COLO668 (cell line): ENCODE measurements at regions not wholly inside any gene's neighbourhood (a gene's known extent, or its start where the extent isn't known, plus 50 kb on each side); places are given as distances from the start of the nearest gene placed in this dataset.
"Not testable (repeated sequence)": the region's sequence is repeated elsewhere in the genome, so short reads cannot be mapped to it uniquely, and the experiment has no call there.

Experiments
- DNase-seq: peaks from one replicate; lab custom pipeline; 2025; ENCODE audit not compliant: unreplicated experiment; lab: John Stamatoyannopoulos, UW

DNA sequence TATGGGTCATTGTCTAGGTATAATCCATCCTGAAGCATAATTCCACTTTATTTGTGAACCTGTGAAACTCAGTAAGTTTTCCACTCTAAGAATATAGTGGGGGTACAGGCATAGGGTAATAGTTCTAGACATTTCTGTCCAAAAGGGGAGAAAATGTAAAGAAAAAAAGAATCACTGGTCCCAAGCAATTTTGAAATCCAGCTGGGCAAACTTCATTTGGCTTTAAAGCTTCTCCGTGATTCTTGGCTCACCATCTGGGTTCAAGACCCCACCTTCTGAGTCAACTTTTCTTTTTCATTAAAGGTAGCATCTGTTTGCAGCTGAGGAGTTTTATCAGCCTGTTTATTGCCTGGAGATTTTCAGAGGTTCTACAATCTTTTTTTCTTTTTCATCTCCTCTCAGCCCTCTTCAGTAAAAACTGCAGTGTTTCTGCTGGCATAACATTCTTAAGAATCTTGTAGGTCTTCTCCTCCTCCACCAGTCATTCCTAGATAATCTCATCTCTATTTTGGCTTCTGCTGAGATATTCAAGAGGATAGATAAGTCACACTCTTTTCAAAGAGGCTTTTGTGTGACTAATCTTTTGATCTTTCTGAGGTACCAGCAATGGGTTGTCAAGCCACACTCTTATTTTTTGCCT, 126.1 kb upstream of the PITX1 start:
- no peak for DNase-seq

DNA sequence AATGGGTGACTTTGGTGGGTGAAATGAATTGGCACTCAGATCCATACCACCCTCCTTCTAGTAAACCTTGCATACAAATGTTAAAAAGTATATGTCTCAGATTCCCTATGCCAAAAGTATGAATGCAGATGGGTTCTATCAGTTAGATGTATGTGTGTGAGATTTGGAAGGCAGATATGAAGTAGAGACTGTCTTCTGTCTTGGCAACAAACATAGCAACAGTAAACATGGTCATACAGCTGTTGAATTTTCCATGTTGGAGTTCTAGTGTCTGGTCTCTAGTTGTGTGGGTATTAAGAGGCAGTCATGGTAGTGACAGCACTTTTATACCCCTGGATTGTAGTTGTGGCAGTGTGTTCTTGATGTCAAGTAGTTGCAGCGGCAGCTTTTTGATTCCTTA, 125.6 kb upstream of the PITX1 start:
- no peak for DNase-seq

DNA sequence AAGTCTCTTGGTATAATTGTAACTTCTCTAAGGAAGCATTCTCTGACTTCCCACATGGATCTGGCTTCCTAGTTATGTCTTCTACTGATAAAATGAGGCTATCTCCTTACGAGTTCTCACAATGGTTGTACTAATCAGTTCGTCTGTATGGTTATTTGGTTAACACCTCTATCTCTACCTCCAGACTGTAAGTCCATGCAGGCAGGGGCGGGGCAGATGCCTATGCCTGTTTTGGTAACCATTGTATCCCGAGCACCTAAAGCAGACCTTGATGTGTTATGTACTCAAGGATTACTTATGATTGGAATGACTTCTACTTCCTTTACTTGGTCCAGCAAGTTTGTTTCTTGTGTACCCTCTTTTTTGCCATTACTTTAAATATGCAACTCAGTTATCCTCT, 125.0 kb upstream of the PITX1 start:
- DNase-seq: no peak

GRCh38 chr5:135158314-135158697, 124.3 kb upstream of the PITX1 start:
- DNase-seq: no peak

GRCh38 chr5:135157421-135158313, 123.6 kb upstream of the PITX1 start:
- no peak for DNase-seq

DNA sequence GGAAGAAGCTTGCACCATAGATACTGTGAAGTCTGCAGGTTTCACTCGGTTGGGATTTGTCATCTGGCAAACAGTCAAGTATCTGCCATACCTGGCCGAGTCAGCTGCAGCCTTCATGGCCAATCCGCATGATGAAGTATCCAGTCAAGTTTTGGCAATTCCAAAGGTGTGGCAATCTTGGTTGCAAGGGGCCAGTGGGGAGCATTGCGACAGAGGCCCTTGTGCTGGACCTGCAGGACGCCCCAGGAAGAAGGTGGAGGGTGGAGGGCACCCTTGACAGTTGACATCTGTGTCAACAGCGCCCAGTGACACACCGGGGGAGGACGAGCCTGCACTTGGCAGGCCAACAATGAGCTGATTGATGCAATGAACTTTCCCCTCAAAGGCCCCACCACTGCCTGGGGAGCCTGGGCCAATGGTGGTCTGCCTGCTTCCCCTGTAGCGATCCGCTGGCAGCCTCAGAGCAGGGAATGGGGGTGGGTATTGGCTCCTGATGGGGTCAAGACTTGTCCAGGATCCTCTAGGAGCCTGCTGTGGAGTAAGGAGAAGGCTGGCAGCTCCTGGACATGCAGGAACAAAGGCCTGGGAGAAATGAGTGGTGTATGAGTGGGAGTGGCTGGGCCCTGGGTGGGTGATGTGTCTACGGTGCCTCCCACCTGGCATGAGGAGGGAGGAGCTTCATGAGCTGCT, 122.8 kb upstream of the PITX1 start:
- no peak for DNase-seq

DNA sequence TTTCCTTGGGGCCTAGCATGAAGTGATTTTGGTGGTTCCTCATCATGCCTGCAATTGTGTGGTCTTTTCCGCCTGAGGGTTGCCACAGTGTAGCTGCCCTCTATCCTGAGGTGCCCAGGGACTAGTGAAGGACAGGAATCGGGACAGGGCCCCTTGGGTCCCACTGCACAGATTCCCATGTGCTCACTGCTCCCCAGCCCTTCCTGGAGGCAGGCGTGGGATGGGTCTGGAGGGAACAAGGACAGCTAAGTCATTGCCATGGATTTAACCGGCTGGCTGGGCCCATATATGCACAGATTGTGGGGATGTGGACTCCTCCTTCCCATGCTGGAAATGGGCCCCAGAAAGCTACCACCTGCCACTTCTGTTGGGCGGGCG, 122.3 kb upstream of the PITX1 start:
- no peak for DNase-seq

GRCh38 chr5:135155616-135156214, 121.7 kb upstream of the PITX1 start:
- peak; percentile 3 for DNase-seq

- no peak for DNase-seq
Observed at GRCh38 chr5:135154961-135155360, 120.9 kb upstream of the PITX1 start.

DNA sequence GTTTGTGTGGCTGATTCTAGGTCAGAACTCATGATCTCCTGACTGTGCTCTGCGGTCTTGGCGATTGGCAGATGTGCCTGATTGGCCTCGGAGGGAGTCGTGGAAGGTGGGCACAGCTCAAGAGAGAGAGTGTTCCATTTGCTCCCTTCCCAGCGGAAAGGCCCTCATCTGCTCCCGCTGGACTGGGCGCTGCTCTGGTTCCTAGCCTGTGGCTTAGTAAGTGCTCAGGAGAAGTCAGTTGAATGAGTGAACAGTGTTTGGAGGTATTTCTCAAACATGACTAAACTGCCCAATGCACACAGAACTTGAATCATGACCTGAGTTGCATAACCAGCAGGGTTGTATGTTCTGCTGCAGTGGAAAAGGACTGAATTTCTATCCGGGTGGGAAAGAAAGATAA, 120.2 kb upstream of the PITX1 start:
- DNase-seq: no peak

DNA sequence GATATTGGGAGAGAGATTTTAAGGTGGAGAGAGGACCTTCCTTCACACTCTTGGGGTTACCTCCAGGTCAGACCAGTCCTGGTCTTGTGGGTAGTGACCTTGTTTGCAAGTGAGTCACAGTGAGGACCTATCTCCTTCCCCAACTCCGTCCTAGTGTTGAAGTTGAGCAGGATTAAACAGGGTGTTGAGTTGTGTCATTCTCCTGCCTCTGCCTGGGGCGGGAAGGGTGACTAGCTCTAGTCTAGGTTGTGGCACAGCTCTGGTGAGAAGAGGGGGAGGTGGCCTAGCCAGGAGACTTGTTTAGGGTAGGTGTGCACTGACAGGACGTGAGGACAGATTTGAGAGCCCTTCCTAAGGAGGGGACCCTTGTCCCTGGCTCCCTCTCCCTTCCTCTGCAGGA, 119.6 kb upstream of the PITX1 start:
- DNase-seq: no peak

DNA sequence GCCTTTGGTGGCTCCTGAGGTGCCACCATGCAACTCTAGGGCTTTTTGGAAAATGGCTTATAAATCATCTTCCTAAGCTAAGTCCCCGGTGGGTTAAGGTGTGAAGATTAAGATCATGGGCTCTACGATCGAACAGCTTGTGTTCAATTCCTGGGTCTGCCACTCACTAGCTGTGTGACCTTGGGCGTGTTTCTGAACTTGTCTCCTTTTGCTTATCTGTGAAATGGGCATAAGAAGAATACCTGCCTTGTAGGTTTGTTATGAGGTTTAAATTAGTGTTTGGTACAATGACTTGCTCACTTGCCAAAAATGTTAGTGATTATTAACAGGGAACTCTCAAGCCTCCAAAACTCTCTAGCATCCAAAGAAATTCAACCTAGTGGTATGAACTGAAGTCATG, 119.2 kb upstream of the PITX1 start:
- DNase-seq: no peak

DNA sequence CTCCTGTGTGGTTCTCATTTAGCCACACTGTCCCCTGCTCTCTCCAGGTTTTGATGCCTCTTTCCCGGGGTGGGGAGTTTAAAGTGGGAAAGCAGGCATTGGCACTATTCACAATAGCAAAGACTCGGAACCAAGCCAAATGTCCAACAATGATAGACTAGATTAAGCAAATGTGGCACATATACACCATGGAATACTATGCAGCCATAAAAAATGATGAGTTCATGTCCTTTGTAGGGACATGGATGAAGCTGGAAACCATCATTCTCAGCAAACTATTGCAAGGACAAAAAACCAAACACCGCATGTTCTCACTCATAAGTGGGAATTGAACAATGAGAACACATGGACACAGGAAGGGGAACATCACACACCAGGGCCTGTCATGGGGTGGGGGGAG, 117.6 kb upstream of the PITX1 start:
- DNase-seq: not testable (repeated sequence)

DNA sequence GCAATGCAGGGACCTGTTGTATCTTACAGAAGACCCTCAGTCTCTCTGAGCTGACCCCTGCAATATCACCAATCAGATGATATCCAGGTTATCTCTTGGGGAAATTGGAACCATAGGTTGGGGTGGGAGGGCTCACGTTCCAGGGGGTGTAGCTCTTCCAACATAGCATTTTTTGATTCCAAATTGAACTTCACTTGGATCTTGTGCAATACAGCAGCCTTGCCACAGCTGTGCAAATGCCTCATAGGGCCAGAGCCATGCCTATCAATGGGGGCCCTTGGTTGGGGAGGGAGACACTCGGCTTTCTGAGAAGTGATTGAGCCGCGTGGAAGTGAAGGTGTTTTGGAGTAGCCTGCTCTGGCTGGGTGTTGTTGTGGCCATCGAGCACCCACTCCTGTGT, 117.2 kb upstream of the PITX1 start:
- DNase-seq: no peak

- no peak for DNase-seq
Observed at GRCh38 chr5:135150767-135151166, 116.7 kb upstream of the PITX1 start.

GRCh38 chr5:135149956-135150723, 116.1 kb upstream of the PITX1 start:
- DNase-seq: no peak

DNA sequence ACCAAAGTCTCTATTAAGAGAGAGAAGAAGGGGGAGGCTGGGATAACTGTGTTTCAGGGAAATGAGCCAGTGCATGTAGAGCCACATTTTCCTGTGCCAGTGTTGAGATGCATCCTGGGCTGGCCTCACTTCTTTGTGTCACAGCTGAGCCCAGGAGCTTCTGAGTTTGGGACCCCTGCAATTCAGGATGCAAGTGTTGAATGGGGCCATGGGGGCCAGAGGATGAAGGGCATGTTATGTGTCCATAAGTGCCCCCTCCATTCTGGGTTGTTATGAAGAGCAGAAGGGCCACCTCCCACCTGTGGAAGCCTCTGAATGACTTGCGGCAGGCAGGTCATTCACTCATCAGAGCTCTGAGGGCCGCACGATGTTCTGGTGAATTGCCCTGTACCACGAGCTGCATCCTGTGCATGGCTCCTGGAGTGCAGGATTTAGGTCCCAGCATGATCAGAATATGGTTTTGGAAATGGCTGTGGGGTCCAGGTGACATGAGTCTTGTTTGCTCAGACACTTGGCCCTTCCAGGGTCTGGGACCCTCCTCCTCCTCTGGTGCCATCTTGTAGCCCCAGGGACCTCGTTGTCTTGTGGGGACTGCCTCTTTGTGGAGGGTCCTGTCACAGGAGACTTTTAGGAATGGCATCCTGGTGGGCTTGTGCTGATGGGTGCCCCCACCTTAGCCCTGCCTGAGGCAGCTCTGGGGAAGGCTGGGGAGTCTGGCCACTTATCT, 115.4 kb upstream of the PITX1 start:
- DNase-seq: no peak

DNA sequence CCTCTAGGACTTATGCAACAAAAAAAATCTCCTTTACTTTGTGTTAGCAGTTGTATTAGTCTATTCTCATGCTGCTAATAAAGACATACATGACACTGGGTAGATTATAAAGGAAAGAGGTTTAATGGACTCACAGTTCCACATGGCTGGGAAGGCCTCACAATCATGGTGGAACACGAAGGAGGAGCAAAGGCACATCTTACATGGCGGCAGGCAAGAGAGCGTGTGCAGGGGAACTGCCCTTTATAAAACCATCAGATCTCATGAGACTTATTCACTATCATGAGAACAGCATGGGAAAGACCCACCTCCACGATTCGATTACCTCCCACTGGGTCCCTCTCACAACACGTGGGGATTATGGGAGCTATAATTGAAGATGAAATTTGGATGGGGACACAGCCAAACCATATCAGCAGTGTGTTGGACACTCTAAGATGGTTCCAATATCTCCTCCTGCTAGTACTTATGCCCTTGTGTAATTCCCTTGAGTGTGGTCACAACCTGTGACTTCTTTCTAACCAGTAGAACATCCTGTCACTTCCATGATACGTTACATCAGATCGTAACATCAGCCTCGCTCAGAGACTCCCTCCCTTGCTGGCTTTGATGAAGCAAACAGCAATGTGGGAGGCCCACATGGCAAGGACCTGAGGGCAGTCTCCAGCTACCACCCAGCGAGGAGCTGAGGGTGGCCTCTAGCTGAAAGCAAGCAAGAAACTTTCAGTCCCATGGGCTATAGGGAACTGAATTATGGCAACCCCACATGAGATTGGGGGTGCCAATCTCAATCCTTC, 113.5 kb upstream of the PITX1 start:
- DNase-seq: no peak

GRCh38 chr5:135145985-135146384, 112.0 kb upstream of the PITX1 start:
- no peak for DNase-seq
